ENCODE measurements at regions not wholly inside any gene's neighbourhood (a gene's known extent, or its start where the extent isn't known, plus 50 kb on each side); places are given as distances from the start of the nearest gene placed in this dataset.

DNA sequence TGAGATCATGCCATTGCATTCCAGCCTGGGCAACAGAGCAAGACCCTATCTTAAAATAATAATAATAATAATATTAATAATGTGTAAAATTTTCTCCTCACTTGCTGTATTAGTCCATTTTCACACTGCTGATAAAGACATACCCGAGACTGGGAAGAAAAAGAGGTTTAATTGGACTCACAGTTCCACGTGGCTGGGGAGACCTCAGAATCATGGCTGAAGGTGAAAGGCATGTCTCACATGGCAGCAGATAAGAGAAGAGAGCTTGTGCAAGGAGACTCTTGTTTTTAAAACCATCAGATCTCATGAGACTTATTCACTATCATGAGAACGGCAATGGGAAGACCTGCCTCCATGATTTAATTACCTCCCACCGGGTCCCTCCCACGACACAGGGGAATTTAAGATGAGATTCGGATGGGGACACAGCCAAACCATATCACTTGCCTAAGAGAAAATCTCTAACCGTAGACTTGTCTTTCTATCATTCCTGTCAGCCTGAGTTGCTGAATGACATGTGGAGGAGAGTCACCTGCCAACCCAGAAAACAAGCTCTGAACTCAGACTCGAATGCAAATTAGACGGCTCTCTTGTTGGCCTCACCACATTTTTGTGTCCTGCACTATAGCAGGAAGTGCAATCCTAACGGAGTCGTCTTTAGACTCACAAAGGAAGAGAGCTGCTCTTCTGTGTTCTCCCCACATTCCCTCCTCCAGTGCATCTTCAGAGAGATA, 51.9 kb upstream of the DCTD start:
- Histone ChIP-seq H3K9me3 (no peaks in the 10 kb centered on the region), H3K4me1 (ENCODE audit: low read depth) (no peaks in the 10 kb centered on the region), H3K4me3 (no peak overlapping the region), H3K36me3 (ENCODE audit: low read depth) (no peaks in the 10 kb centered on the region)
- ATAC-seq (no peak), DNase-seq (no peak)
- TF ChIP-seq CTCF (IDR thresholded peaks at IDR 0.05): no peak
- intact Hi-C loops (cut with DNase I, micrococcal nuclease): no loop called here

DNA sequence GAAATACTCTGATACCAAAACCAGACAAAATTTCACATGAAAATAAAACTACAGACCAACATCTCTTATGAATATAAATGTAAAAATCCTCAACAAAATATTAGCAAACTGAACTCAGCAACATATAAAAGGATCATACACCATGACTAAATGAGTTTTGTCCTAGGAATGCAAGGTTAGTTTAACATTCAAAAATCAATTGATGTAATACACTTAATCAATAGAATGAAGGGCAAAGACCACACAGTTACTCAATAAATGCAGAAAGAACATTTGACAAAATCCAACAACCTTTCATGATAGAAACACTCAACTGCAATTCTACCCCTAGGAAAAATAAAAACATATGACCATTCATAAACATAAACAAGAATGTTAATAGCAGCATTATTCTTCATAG, 50.2 kb upstream of the DCTD start:
- no peak for DNase-seq
- no peak for TF ChIP-seq CTCF (IDR thresholded peaks at IDR 0.05)
- intact Hi-C loops (cut with DNase I, micrococcal nuclease): no loop called here

More for the DNA sequence above, 50.2 kb upstream of the DCTD start:
- Histone ChIP-seq H3K9me3 (no peaks in the 10 kb centered on the region), H3K4me3 (no peak overlapping the region), H3K4me1 (ENCODE audit: low read depth) (no peaks in the 10 kb centered on the region), H3K36me3 (ENCODE audit: low read depth) (no peaks in the 10 kb centered on the region)
- no peak for ATAC-seq
